ENCODE measurements at regions not wholly inside any gene's neighbourhood (a gene's known extent, or its start where the extent isn't known, plus 50 kb on each side); places are given as distances from the start of the nearest gene placed in this dataset.

DNA sequence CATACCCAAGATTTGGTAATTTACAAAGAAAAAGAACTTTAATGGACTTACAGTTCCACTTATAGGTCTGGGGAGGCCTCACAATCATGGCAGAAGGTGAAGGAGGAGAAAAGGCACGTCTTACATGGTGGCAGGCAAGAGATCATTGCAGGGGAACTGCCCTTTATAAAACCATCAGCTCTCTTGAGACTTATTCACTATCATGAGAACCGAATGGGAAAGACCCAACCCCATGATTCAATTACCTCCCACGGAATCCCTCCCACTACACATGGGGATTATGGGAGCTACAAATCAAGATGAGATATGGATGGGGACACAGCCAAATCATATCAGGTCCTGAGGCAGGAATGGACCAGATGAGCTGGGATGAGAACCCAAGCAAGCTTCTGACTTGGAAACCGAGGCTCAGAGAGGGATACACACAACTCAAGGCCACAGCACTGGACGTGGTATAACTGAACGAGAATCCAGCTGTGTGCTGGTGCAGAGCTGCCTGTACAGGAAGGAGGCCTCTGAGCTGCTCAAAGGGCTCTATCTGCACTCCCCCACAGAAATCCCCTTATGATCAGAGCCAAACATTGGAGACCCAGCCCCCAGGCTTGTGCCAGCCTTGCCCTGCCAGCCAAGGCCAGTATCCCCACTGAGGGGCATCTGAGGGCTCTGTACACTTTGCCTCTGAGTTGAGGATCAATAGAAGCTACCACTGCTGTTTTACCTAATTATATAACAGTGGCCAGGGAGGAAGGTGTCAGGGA lies 137.8 kb downstream of the CEBPB start:
- no peak overlapping the region for H3K27ac Mint-ChIP-seq (ENCODE audit: unreplicated experiment)
- no peaks in the 10 kb centered on the region for H3K36me3 Mint-ChIP-seq (ENCODE audit: unreplicated experiment)
- peaks cover 14% of the 10 kb centered on the region for H3K4me1 Mint-ChIP-seq (ENCODE audit: unreplicated experiment)
- H3K27me3 Mint-ChIP-seq (ENCODE audit: unreplicated experiment): peaks cover 7% of the 10 kb centered on the region
- TF ChIP-seq, protein P1, sequence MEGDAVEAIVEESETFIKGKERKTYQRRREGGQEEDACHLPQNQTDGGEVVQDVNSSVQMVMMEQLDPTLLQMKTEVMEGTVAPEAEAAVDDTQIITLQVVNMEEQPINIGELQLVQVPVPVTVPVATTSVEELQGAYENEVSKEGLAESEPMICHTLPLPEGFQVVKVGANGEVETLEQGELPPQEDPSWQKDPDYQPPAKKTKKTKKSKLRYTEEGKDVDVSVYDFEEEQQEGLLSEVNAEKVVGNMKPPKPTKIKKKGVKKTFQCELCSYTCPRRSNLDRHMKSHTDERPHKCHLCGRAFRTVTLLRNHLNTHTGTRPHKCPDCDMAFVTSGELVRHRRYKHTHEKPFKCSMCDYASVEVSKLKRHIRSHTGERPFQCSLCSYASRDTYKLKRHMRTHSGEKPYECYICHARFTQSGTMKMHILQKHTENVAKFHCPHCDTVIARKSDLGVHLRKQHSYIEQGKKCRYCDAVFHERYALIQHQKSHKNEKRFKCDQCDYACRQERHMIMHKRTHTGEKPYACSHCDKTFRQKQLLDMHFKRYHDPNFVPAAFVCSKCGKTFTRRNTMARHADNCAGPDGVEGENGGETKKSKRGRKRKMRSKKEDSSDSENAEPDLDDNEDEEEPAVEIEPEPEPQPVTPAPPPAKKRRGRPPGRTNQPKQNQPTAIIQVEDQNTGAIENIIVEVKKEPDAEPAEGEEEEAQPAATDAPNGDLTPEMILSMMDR (IDR thresholded peaks at IDR 0.05): no peak
- no peak overlapping the region for H3K4me3 Mint-ChIP-seq (ENCODE audit: unreplicated experiment)
- no peak for DNase-seq (ENCODE audit: extremely low spot score, unreplicated experiment)
- H3K9me3 Mint-ChIP-seq (ENCODE audit: unreplicated experiment): peaks cover 5% of the 10 kb centered on the region

DNA sequence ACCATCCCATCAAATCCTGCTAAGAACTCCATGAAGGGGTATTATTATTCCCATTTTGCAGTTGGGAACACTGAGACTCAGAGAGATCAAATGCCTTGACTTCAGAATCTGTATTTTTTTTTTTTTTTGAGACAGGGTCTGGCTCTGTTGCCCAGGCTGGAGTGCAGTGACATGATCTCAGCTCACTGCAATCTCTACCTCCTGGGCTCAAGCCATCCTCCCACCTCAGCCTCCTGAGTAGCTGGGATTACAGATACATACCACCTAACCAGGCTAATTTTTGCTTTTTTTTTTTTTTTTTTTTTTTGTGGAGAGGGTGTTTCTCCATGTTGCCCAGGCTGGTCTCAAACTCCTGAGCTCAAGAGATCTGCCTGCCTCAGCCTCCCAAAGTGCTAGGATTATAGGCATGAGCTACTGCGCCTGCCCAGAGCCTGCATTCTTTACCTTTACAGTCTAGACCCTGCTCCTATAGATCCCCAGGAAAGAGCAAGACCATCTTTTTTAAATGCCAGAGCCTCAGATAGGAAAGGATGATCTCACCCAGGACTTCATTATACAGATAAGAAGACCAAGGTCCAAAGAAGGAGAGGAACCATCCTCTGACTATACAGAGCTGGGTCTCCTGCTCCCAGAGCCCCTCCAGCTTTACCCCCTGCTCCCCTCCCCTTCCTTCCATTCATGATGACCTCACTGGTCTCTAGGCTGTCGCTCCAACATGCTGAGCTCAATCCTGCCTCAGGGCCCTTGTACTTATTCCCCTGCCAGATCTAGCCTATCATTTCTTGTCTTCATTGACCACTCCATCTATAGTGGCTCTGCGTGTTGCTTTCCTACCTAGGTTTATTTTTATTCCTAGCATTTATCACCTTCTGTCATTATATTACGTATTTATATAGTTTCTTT lies 138.6 kb downstream of the CEBPB start:
- no peak for DNase-seq (ENCODE audit: extremely low spot score, unreplicated experiment)
- no peak overlapping the region for H3K27ac Mint-ChIP-seq (ENCODE audit: unreplicated experiment)
- TF ChIP-seq, protein P1 (IDR thresholded peaks at IDR 0.05): no peak
- H3K9me3 Mint-ChIP-seq (ENCODE audit: unreplicated experiment): peaks cover 5% of the 10 kb centered on the region
- no peak overlapping the region for H3K4me3 Mint-ChIP-seq (ENCODE audit: unreplicated experiment)
- H3K4me1 Mint-ChIP-seq (ENCODE audit: unreplicated experiment): peaks cover 22% of the 10 kb centered on the region
- H3K36me3 Mint-ChIP-seq (ENCODE audit: unreplicated experiment): no peaks in the 10 kb centered on the region
- peaks cover 7% of the 10 kb centered on the region for H3K27me3 Mint-ChIP-seq (ENCODE audit: unreplicated experiment)

DNA sequence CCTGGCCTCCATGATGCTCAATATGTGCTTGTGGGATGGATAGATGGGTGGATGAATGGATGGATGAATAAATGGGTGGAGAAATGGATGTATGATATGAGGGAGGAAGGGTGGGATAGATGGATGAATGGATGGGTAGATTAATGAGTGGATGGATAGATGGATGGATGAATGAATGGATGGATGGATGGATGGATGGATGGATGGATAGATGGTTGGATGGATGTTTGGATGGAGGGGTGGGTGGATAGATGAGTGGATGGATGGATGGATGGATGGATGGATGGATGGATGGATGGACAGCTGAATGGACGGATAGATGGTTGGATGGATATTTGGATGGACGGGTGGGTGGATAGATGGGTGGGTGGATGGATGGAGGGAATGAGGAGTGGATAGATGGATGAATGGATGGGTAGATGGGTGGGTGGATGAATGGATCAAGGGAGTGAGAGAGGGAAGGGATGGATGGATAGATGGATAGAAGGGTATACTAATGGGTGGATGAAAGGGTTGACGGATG lies 139.4 kb downstream of the CEBPB start:
- Mint-ChIP-seq H3K36me3 (ENCODE audit: unreplicated experiment) (no peaks in the 10 kb centered on the region), H3K27me3 (ENCODE audit: unreplicated experiment) (peaks cover 8% of the 10 kb centered on the region), H3K27ac (ENCODE audit: unreplicated experiment) (no peak overlapping the region), H3K4me1 (ENCODE audit: unreplicated experiment) (peaks cover 25% of the 10 kb centered on the region), H3K9me3 (ENCODE audit: unreplicated experiment) (peaks cover under 1% of the 10 kb centered on the region), H3K4me3 (ENCODE audit: unreplicated experiment) (no peak overlapping the region)
- TF ChIP-seq, protein P1 (IDR thresholded peaks at IDR 0.05): no peak
- no peak for DNase-seq (ENCODE audit: extremely low spot score, unreplicated experiment)

DNA sequence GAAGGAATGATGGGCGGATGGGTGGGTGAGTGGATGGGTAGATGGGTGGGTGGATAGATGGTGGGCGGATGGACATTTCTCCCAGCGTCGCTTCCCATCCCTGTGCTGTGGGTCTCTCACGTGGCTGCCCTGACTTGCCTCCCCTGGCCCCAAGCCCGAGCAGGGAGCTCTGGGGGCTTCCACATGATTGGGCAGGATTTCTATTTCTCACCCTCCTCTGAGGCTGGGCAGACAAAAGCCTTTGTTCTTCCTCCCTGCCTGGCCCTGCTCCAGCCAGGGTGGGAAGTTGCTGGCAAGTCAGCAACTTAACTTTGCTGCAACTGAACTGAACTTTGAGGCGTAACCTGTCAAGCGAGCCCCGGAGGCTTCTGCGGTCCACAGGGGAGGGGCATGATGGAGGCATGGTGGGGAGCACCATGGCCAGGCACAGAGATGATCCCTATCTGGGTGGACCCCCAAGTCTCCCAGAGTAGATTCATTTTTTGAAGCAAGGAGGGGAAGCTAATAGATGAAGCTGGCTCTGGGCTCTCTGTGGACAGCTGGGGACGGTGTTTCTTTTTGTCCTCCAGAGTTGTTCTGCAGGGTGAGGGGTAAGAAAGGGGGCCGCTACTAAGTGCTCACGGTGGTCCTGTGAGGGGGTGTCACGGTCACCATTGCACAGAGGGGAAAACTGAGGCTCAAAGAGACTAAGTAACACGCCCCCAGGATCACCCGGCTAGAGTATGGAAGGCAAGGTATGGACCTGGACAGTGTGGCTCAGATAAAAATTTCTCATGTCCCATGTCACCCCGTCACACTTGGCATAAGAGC lies 140.1 kb downstream of the CEBPB start:
- TF ChIP-seq, protein P1 (IDR thresholded peaks at IDR 0.05): no peak
- Mint-ChIP-seq H3K9me3 (ENCODE audit: unreplicated experiment) (no peaks in the 10 kb centered on the region), H3K27ac (ENCODE audit: unreplicated experiment) (no peak overlapping the region), H3K4me3 (ENCODE audit: unreplicated experiment) (no peak overlapping the region), H3K4me1 (ENCODE audit: unreplicated experiment) (peaks cover 25% of the 10 kb centered on the region), H3K36me3 (ENCODE audit: unreplicated experiment) (no peaks in the 10 kb centered on the region), H3K27me3 (ENCODE audit: unreplicated experiment) (peaks cover 10% of the 10 kb centered on the region)
- no peak for DNase-seq (ENCODE audit: extremely low spot score, unreplicated experiment)
